ENCODE measurements at regions not wholly inside any gene's neighbourhood (a gene's known extent, or its start where the extent isn't known, plus 50 kb on each side); places are given as distances from the start of the nearest gene placed in this dataset.

DNA sequence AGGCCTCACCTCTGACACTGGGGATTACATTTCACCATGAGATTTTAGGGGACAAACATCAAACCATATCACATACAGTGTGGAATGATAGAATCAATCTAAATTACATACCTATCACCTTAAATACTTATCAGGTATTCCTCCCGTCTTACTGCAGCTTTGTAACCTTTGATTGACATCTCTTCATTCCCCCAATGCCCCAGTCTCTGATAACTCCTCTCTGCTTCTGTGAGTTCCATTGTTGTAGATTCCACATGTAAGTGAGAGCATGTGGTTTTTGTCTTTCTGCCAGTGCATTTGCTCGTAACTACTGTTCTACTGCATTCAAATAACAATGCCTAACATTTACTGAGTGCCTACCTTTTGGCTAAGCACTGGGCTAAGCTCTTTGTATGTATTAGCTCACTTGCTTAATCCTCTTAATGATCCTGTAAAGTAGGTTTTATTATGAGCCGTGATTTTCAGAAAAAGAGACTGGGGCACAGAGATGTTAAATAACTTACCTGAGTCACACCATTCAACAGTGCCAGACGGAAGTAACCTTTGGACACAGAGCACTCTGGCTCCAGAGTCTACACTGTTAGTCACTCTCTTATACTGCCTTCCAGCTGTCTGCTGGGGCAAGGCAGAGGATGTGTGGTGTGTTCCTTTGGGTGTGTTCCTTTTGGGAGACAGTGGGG is 63.7 kb upstream of the ESX1 start:
- no peak overlapping the region for H3K4me3 ChIP-seq (ENCODE audit: low read depth, low read length)
- DNase-seq (ENCODE audit: low read depth): no peak
- TF ChIP-seq, protein P1, sequence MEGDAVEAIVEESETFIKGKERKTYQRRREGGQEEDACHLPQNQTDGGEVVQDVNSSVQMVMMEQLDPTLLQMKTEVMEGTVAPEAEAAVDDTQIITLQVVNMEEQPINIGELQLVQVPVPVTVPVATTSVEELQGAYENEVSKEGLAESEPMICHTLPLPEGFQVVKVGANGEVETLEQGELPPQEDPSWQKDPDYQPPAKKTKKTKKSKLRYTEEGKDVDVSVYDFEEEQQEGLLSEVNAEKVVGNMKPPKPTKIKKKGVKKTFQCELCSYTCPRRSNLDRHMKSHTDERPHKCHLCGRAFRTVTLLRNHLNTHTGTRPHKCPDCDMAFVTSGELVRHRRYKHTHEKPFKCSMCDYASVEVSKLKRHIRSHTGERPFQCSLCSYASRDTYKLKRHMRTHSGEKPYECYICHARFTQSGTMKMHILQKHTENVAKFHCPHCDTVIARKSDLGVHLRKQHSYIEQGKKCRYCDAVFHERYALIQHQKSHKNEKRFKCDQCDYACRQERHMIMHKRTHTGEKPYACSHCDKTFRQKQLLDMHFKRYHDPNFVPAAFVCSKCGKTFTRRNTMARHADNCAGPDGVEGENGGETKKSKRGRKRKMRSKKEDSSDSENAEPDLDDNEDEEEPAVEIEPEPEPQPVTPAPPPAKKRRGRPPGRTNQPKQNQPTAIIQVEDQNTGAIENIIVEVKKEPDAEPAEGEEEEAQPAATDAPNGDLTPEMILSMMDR (IDR thresholded peaks at IDR 0.05; ENCODE audit: insufficient read depth, low read depth, low read length, missing control alignments): no peak

DNA sequence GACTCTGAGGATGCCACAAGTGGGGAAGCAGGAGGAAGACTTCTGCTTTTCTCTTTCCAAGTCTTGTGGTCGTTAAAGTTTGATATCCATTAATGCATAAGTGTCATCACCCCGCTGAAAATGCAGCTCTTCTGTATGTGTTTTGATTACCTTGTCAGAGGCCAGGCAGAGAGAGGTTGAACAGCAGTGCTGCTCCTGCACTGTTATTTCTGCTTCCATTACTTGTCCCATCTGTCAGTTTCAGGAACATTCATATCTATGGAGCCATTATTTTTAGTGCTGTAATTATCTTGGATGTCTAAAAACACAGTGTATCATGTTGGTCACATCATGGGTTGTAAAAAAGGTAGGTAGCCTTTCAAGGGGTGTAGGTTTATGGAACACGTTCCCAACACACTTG is 62.0 kb upstream of the ESX1 start:
- DNase-seq (ENCODE audit: low read depth): no peak
- TF ChIP-seq, protein P1 (IDR thresholded peaks at IDR 0.05; ENCODE audit: insufficient read depth, low read depth, low read length, missing control alignments): no peak
- H3K4me3 ChIP-seq (ENCODE audit: low read depth, low read length): no peak overlapping the region

DNA sequence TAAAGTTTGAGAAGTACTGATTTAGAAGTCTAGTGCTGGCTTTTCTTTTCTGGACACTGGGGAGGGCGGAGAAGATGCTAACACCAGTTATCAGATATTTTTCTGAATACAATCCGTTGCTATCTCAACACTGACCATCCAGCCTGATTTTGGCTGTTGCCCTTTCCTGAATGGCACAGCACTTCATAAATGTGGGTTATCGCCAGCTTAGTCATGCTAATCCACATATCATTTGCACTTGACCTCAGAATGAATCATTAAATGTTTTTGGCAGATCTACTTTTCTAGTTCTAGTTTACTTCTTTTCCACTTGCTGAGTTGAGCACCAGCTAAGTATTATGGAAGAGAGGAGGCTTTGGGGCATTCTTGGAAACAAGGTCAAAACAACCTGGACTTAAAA is 60.8 kb upstream of the ESX1 start:
- no peak overlapping the region for H3K4me3 ChIP-seq (ENCODE audit: low read depth, low read length)
- DNase-seq (ENCODE audit: low read depth): no peak

DNA sequence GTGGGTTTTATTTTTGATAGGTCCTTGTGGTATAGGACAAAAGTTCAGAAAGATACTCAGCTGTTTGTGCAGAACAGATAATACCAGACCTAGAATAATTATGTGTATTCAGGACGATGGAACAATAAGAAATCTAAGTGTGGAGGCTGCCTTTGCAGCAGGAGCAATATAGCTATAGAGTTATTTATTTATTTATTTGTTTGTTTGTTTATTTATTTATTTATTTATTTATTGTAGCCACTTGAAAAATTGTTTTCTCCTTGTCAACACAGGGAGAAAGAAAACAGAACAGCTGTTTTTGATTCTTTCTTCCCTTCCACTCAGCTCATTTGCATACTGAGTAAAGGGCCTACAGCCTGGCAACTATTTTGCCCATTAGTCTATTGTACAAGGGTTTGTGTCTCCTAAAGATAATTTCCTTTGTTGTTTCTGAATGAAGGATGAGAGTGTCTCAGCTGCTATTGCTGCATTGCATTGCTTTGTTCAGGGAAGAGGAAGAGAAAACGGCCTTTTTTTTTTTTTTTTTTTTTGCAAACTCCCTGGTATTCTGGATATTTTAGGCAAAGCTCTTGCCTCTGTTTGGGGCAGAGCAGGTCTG is 56.0 kb upstream of the ESX1 start:
- TF ChIP-seq, protein P1 (IDR thresholded peaks at IDR 0.05; ENCODE audit: insufficient read depth, low read depth, low read length, missing control alignments): no peak
- H3K4me3 ChIP-seq (ENCODE audit: low read depth, low read length): no peak overlapping the region
- no peak for DNase-seq (ENCODE audit: low read depth)

More for the DNA sequence above, 60.8 kb upstream of the ESX1 start:
- TF ChIP-seq, protein P1 (IDR thresholded peaks at IDR 0.05; ENCODE audit: insufficient read depth, low read depth, low read length, missing control alignments): no peak

DNA sequence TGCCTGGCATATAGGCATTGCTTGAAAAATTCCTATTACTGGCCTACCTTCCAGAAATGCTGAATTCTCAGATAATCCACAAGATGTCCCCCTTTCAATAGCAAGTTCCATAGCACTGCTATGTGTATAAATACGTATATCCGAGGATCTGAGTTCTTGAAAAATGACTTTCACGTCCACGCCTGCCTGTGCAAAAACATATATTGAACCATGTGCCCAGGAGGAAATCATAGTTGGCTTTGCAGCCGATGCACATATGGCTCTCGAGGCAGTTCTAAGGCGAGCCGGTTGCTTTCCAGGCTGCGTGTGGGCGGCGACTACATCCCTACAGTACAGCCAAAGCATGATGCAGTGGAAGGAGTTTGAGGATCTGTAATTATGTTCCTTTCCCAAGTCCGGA is 55.4 kb upstream of the ESX1 start:
- no peak overlapping the region for H3K4me3 ChIP-seq (ENCODE audit: low read depth, low read length)
- no peak for DNase-seq (ENCODE audit: low read depth)
- TF ChIP-seq, protein P1 (IDR thresholded peaks at IDR 0.05; ENCODE audit: insufficient read depth, low read depth, low read length, missing control alignments): no peak

DNA sequence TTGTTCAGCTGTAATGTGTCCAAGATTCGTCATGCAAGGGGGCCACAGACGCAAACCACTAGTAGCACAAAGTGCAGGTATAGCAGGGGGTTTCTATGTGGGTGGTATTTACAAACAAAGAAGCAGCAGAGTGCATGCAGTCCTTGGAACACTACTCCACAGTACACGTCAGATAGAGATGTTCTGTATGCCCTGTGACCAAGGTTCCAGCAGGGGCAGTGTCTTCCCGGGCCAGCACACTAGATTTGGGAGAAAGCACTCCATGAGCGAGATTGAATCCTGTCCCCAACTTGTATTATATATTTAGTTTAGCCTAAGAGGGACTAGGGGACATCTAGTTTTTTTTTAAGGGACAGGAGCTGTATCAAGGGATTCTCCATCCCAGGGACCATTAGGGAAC is 54.4 kb upstream of the ESX1 start:
- no peak overlapping the region for H3K4me3 ChIP-seq (ENCODE audit: low read depth, low read length)
- no peak for DNase-seq (ENCODE audit: low read depth)
- TF ChIP-seq, protein P1 (IDR thresholded peaks at IDR 0.05; ENCODE audit: insufficient read depth, low read depth, low read length, missing control alignments): no peak

DNA sequence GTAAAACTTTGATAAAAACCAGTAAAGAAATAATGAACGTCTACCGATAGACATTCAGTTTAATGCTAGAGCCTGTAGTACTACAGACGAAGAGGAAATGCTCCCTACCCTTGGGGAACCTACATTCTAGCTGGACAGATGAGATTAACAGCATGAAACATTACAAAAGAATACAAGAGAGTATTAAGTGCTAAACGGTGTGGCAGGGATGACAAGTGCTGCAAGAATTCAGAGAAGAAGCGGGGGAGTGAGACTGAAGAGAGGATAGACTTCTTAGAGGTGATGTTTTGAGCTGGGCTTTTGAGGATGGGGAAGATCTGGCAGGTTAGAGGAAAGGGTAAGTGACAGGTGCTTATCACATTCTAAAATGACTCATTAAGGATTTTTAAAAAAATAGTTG is 52.6 kb upstream of the ESX1 start:
- H3K4me3 ChIP-seq (ENCODE audit: low read depth, low read length): no peak overlapping the region
- TF ChIP-seq, protein P1 (IDR thresholded peaks at IDR 0.05; ENCODE audit: insufficient read depth, low read depth, low read length, missing control alignments): no peak
- no peak for DNase-seq (ENCODE audit: low read depth)
